Adrenal gland (tissue), 9 donors: ENCODE measurements at regions not wholly inside any gene's neighbourhood (a gene's known extent, or its start where the extent isn't known, plus 50 kb on each side); places are given as distances from the start of the nearest gene placed in this dataset.

Experiments used
- DNase-seq, 7 donors: peaks; one replicate each; pipeline ENCODE4 v3.0.0-alpha.2; 2019 to 2020
- H3K27ac ChIP-seq, 5 donors: fragments of 200-600 bp; sonication (generic) in 4 of 5; 1 replicate in 3 of 5; 2 replicates in 2 of 5; pipeline versions ENCODE4 v1.5.1 to v1.8.0; 2016 to 2020; ENCODE audit warnings: mild to moderate bottlenecking in 1 of 5
- H3K27me3 ChIP-seq: fragments of 200-600 bp; 2 replicates; pipeline ENCODE4 v1.8.0; 2021
- H3K36me3 ChIP-seq, 2 donors: fragments of 200-600 bp; replicated peaks in 1 of 2; 1 replicate in 1 of 2; 2 replicates in 1 of 2; pipeline versions ENCODE4 v1.5.1 to v1.8.0; 2018 to 2022
- H3K4me1 ChIP-seq, 2 donors: fragments of 200-600 bp; replicated peaks in 1 of 2; 1 replicate in 1 of 2; 2 replicates in 1 of 2; pipeline versions ENCODE4 v1.5.1 to v1.8.0; 2018 to 2021
- H3K4me3 ChIP-seq, 4 donors: fragments of 200-600 bp; sonication (generic) in 3 of 4; one replicate each; pipeline ENCODE4 v1.5.1; 2016 to 2018
- H3K9me3 ChIP-seq, 3 donors: fragments of 200-600 bp; sonication (generic) in 1 of 3; replicated peaks in 1 of 3; 1 replicate in 2 of 3; 2 replicates in 1 of 3; pipeline versions ENCODE4 v1.5.1 to v1.8.0; 2016 to 2021
- CTCF ChIP-seq, 6 experiments: fragments of 450-650 bp in 4 of 6; fragments of 200-600 bp in 2 of 6; sonication (generic) in 1 of 6; IDR thresholded peaks; 1 replicate in 5 of 6; 2 replicates in 1 of 6; pipeline versions ENCODE4 v1.5.1 to v1.8.0; 2016 to 2021; ENCODE audit warnings: antibody characterized with exemption in 6 of 6, mild to moderate bottlenecking in 2 of 6, moderate library complexity in 1 of 6
- POLR2A ChIP-seq, 2 donors: fragments of 450-650 bp; IDR thresholded peaks; one replicate each; pipeline ENCODE4 v1.6.1; 2017; ENCODE audit warnings: antibody characterized with exemption in 2 of 2, mild to moderate bottlenecking in 2 of 2, moderate library complexity in 1 of 2
- WGBS, 4 donors: extraction: QIAGEN DNeasy Blood & Tissue Kit in 2 of 4; methylation state at CpG; one replicate each; pipeline versions ENCODE4 v1.1.5 to v1.1.7; 2013 to 2017; 5-methylcytosine and 5-hydroxymethylcytosine counted together
- intact Hi-C, 2 donors: fragments of 100-400 bp; cut with DNase I; formaldehyde crosslinking; loops; one replicate each; pipeline versions ENCODE4 v1.14.1 to v1.15.0; 2022 to 2023
- donor health status: healthy with polysubstance abuse.
- donor health status: Bipolar disorder and iron deficiency.
- donor health status: DM: yes; HTN: yes; CAD: no.
- donor health status: DM: no; HTN: no; CAD: no.
- donor health status: DM: no; HTN: no; CAD: no.

GRCh38 chr9:38153910-38154291, 84.9 kb upstream of the SHB start:
- intact Hi-C loops = loop anchor here in 1 of 2 donors (10.0 kb wide), 1 partner anchor 139 kb away; no protein-coding TSS in a partner anchor
- Histone ChIP-seq H3K4me1 (no peaks in the 10 kb centered on the region), H3K36me3 (no peaks in the 10 kb centered on the region), H3K27ac (no peak overlapping the region), H3K27me3 (no peaks in the 10 kb centered on the region), H3K4me3 (no peak overlapping the region), H3K9me3 (no peaks in the 10 kb centered on the region)
- 70 to 85% (median 79%) methylated on average over 2 to 4 of the region's 4 CpGs for WGBS, 4 donors
- DNase-seq = peak in 1 of 7 donors; percentile 6
- no peak for TF ChIP-seq POLR2A (IDR thresholded peaks at IDR 0.05)
- TF ChIP-seq CTCF (IDR thresholded peaks at IDR 0.05) = no peak

DNA sequence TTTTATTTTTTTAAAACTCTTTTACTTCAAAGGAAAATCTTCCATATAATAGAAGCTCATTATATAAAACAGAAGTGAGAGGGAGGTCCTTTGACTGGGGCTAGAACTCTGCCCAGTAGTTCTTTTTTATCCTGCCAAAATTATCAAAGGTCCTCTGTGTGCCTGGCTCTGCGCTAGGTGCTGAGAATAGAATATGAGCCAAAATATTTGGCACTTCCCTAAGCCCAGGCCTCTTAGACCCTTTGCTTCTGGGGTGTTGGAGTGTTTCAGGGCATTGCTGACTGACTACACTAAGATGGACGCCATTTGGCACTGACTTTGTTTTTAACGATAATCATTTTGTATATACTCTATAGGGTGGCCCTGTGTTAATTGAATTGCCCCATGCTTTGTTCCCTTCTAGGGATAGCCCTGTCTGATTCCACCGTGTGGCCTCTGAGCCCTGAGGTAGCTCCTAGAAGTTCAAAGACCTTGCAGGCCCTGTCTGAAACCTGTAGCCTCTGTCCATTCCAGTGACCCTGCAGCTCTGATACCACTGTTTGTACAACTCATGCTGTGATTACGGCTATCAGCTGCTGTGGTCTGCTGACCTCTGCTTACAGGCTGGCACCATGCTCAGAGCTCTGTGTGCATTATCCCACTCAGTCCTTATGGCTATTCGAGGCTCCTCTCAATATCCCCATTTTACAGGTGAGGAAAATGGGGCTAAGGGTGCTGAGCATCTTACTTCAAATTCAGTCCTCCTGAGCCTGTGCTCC, 84.3 kb upstream of the SHB start:
- Histone ChIP-seq H3K36me3 (no peaks in the 10 kb centered on the region), H3K4me3 (no peak overlapping the region), H3K9me3 (no peaks in the 10 kb centered on the region), H3K4me1 (no peaks in the 10 kb centered on the region), H3K27ac (no peak overlapping the region), H3K27me3 (no peaks in the 10 kb centered on the region)
- TF ChIP-seq POLR2A (IDR thresholded peaks at IDR 0.05) (no peak), CTCF (IDR thresholded peaks at IDR 0.05) (no peak)
- WGBS, 4 donors = 84 to 89% (median 87%) methylated on average over 5 to 6 of the region's 6 CpGs
- intact Hi-C loops = loop anchor here in 1 of 2 donors (10.0 kb wide), 1 partner anchor 139 kb away; no protein-coding TSS in a partner anchor
- DNase-seq = peak in 1 of 7 donors; percentile 28

DNA sequence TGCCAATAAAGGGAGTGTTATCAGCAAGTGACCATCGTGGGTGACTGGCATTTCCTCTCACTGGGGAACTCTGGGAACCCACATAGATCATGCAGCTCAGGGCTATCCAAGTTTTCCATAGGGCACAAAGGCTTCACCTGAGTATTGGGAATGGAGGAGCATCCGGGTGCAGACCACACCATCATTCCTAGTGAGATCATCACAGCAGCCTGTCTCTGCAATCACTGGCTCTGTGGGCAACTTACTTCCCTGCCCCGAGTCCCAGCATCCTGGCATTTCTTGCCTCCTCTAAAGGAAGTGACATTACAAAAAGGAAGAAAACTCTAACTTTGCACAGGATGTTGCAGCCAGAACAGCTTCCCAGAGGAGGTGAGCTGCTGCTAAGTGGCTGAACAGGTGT, 80.6 kb upstream of the SHB start:
- H3K4me1 ChIP-seq = no peaks in the 10 kb centered on the region
- no peaks in the 10 kb centered on the region for H3K9me3 ChIP-seq
- no peak for DNase-seq
- no peaks in the 10 kb centered on the region for H3K27me3 ChIP-seq
- no peak for TF ChIP-seq CTCF (IDR thresholded peaks at IDR 0.05)
- TF ChIP-seq POLR2A (IDR thresholded peaks at IDR 0.05) = no peak
- no peaks in the 10 kb centered on the region for H3K36me3 ChIP-seq
- 18 to 52% (median 40%) methylated on average over 2 to 3 of the region's 3 CpGs for WGBS, 4 donors
- no peak overlapping the region for H3K4me3 ChIP-seq
- no peak overlapping the region for H3K27ac ChIP-seq
- intact Hi-C loops = loop anchor here in 1 of 2 donors (10.0 kb wide), 1 partner anchor 135 kb away; no protein-coding TSS in a partner anchor

GRCh38 chr9:38146844-38147243, 77.8 kb upstream of the SHB start:
- no peaks in the 10 kb centered on the region for H3K4me1 ChIP-seq
- intact Hi-C loops = no loop called here
- no peaks in the 10 kb centered on the region for H3K27me3 ChIP-seq
- 83 to 94% (median 92%) methylated on average over 6 to 8 of the region's 8 CpGs for WGBS, 4 donors
- H3K4me3 ChIP-seq = no peak overlapping the region
- TF ChIP-seq CTCF (IDR thresholded peaks at IDR 0.05) = no peak
- TF ChIP-seq POLR2A (IDR thresholded peaks at IDR 0.05) = no peak
- H3K9me3 ChIP-seq = no peaks in the 10 kb centered on the region
- no peaks in the 10 kb centered on the region for H3K36me3 ChIP-seq
- H3K27ac ChIP-seq = no peak overlapping the region
- no peak for DNase-seq
